Adrenal gland (tissue), 5 donors: ENCODE measurements at regions not wholly inside any gene's neighbourhood (a gene's known extent, or its start where the extent isn't known, plus 50 kb on each side); places are given as distances from the start of the nearest gene placed in this dataset.

Experiments
- CTCF ChIP-seq, 6 experiments: fragments of 450-650 bp in 4 of 6; fragments of 200-600 bp in 2 of 6; sonication (generic) in 1 of 6; IDR thresholded peaks; 1 replicate in 5 of 6; 2 replicates in 1 of 6; pipeline versions ENCODE4 v1.5.1 to v1.8.0; 2016 to 2021; ENCODE audit warnings: antibody characterized with exemption in 6 of 6, mild to moderate bottlenecking in 2 of 6, moderate library complexity in 1 of 6
- POLR2A ChIP-seq, 2 donors: fragments of 450-650 bp; IDR thresholded peaks; one replicate each; pipeline ENCODE4 v1.6.1; 2017; ENCODE audit warnings: antibody characterized with exemption in 2 of 2, mild to moderate bottlenecking in 2 of 2, moderate library complexity in 1 of 2
- donor health status: DM: no; HTN: no; CAD: no.

GRCh38 chr18:4842287-4842686 is 354.8 kb downstream of the AKAIN1 start:
- TF ChIP-seq CTCF (IDR thresholded peaks at IDR 0.05) (no peak), POLR2A (IDR thresholded peaks at IDR 0.05) (no peak)
